MM.1S (cell line): ENCODE measurements at regions not wholly inside any gene's neighbourhood (a gene's known extent, or its start where the extent isn't known, plus 50 kb on each side); places are given as distances from the start of the nearest gene placed in this dataset.

Experiments
- DNase-seq: peaks from one replicate; pipeline ENCODE4 v3.0.0-alpha.2; 2015
- H2AFZ ChIP-seq: fragments of 300-600 bp; sonication (generic); 2 replicates; pipeline ENCODE4 v1.6.0; 2016; ENCODE audit warnings: antibody characterized with exemption, low read length
- H3F3A ChIP-seq: fragments of 300-600 bp; sonication (generic); 2 replicates; pipeline ENCODE4 v1.6.1; 2016; ENCODE audit warnings: mild to moderate bottlenecking, antibody characterized with exemption, low read length, moderate library complexity, mixed read lengths; ENCODE audit not compliant: insufficient read depth
- H3K27ac ChIP-seq: fragments of 300-600 bp; sonication (generic); 2 replicates; pipeline ENCODE4 v1.5.1; 2016; ENCODE audit warnings: mild to moderate bottlenecking, low read length
- H3K27me3 ChIP-seq: fragments of 300-600 bp; sonication (generic); replicated peaks from 2 replicates; pipeline ENCODE4 v1.6.0; 2016; ENCODE audit warnings: low read length; ENCODE audit not compliant: insufficient read depth
- H3K36me3 ChIP-seq: fragments of 300-600 bp; sonication (generic); replicated peaks from 2 replicates; pipeline ENCODE4 v1.6.1; 2016; ENCODE audit warnings: mild to moderate bottlenecking, low read length, mixed read lengths; ENCODE audit not compliant: insufficient read depth
- H3K4me1 ChIP-seq: fragments of 300-600 bp; sonication (generic); 2 replicates; pipeline ENCODE4 v1.6.1; 2016; ENCODE audit warnings: low read length, mixed read lengths
- H3K4me2 ChIP-seq: fragments of 300-600 bp; sonication (generic); 2 replicates; pipeline ENCODE4 v1.6.0; 2016; ENCODE audit warnings: low read depth, low read length
- H3K4me3 ChIP-seq: fragments of 300-600 bp; sonication (generic); 2 replicates; pipeline ENCODE4 v1.5.1; 2016; ENCODE audit warnings: low read length, mixed read lengths
- H3K79me2 ChIP-seq: fragments of 300-600 bp; sonication (generic); 2 replicates; pipeline ENCODE4 v1.6.1; 2016; ENCODE audit warnings: mixed run types, low read length, mixed read lengths
- H3K9ac ChIP-seq: fragments of 300-600 bp; sonication (generic); 2 replicates; pipeline ENCODE4 v1.6.1; 2016; ENCODE audit warnings: low read length, mixed read lengths
- H3K9me2 ChIP-seq: fragments of 300-600 bp; sonication (generic); replicated peaks from 2 replicates; pipeline ENCODE4 v1.6.1; 2016; ENCODE audit warnings: mild to moderate bottlenecking, low read length, mixed read lengths; ENCODE audit not compliant: insufficient read depth
- H3K9me3 ChIP-seq: fragments of 300-600 bp; sonication (generic); replicated peaks from 2 replicates; pipeline ENCODE4 v1.6.1; 2016; ENCODE audit warnings: mild to moderate bottlenecking, low read length, mixed read lengths; ENCODE audit not compliant: insufficient read depth
- H4K20me1 ChIP-seq: fragments of 300-600 bp; sonication (generic); 2 replicates; pipeline ENCODE4 v1.6.1; 2016; ENCODE audit warnings: mild to moderate bottlenecking, low read length, moderate library complexity, mixed read lengths; ENCODE audit not compliant: insufficient read depth
- CTCF ChIP-seq: fragments of 300-600 bp; sonication (generic); IDR thresholded peaks from 2 replicates; pipeline ENCODE4 v1.5.1; 2016; ENCODE audit warnings: antibody characterized with exemption, low read length, mixed read lengths
- EZH2 ChIP-seq: fragments of 300-600 bp; sonication (generic); optimal IDR thresholded peaks from 2 replicates; pipeline ENCODE3; 2017; ENCODE audit warnings: low read depth, mild to moderate bottlenecking, antibody characterized with exemption, low read length, mixed read lengths
- EZH2phosphoT487 ChIP-seq: fragments of 300-600 bp; sonication (generic); IDR thresholded peaks from 2 replicates; pipeline ENCODE4 v1.6.1; 2018; ENCODE audit warnings: antibody characterized with exemption, low read length

GRCh38 chr12:30399859-30400258 lies 295.8 kb downstream of the IPO8 start:
- no peaks in the 10 kb centered on the region for H3K9me3 ChIP-seq

GRCh38 chr12:30396576-30396975 lies 299.1 kb downstream of the IPO8 start:
- H3K4me3 ChIP-seq, result no peak overlapping the region
- H2AFZ ChIP-seq, result no peak overlapping the region
- H3K36me3 ChIP-seq, result no peaks in the 10 kb centered on the region
- no peak overlapping the region for H3K9ac ChIP-seq
- no peak overlapping the region for H3K4me2 ChIP-seq
- H4K20me1 ChIP-seq, result no peaks in the 10 kb centered on the region
- H3K4me1 ChIP-seq, result peaks cover 11% of the 10 kb centered on the region
- H3K9me3 ChIP-seq, result no peaks in the 10 kb centered on the region
- DNase-seq, result no peak
- H3K79me2 ChIP-seq, result no peaks in the 10 kb centered on the region
- H3F3A ChIP-seq, result no peaks in the 10 kb centered on the region
- no peaks in the 10 kb centered on the region for H3K9me2 ChIP-seq
- H3K27ac ChIP-seq, result no peak overlapping the region
- TF ChIP-seq EZH2phosphoT487 (no peak), CTCF (no peak), EZH2 (no peak)
- H3K27me3 ChIP-seq, result no peaks in the 10 kb centered on the region

More at GRCh38 chr12:30399859-30400258, 295.8 kb downstream of the IPO8 start:
- no peak for DNase-seq
- Histone ChIP-seq H3K4me2 (no peak overlapping the region), H3K9me2 (no peaks in the 10 kb centered on the region), H2AFZ (no peak overlapping the region), H3K36me3 (no peaks in the 10 kb centered on the region), H3K4me1 (peaks cover 11% of the 10 kb centered on the region), H4K20me1 (no peaks in the 10 kb centered on the region), H3K27ac (no peak overlapping the region), H3K9ac (no peak overlapping the region), H3F3A (no peaks in the 10 kb centered on the region), H3K27me3 (no peaks in the 10 kb centered on the region), H3K4me3 (no peak overlapping the region), H3K79me2 (no peaks in the 10 kb centered on the region)
- TF ChIP-seq EZH2phosphoT487 (no peak), CTCF (no peak), EZH2 (no peak)

- H3K4me2 ChIP-seq, result no peak overlapping the region
- H3K27me3 ChIP-seq, result no peaks in the 10 kb centered on the region
- no peak overlapping the region for H2AFZ ChIP-seq
- peaks cover 11% of the 10 kb centered on the region for H3K4me1 ChIP-seq
- H3K9ac ChIP-seq, result no peak overlapping the region
- H3K36me3 ChIP-seq, result no peaks in the 10 kb centered on the region
- H4K20me1 ChIP-seq, result no peaks in the 10 kb centered on the region
- TF ChIP-seq EZH2 (no peak), EZH2phosphoT487 (no peak), CTCF (no peak)
- DNase-seq, result no peak
- no peak overlapping the region for H3K27ac ChIP-seq
- H3K4me3 ChIP-seq, result no peak overlapping the region
- H3F3A ChIP-seq, result no peaks in the 10 kb centered on the region
- H3K9me2 ChIP-seq, result no peaks in the 10 kb centered on the region
- no peaks in the 10 kb centered on the region for H3K9me3 ChIP-seq
- no peaks in the 10 kb centered on the region for H3K79me2 ChIP-seq
Measured at GRCh38 chr12:30395190-30395589, 300.5 kb downstream of the IPO8 start.
